Stimulated activated CD8-positive, alpha-beta memory T cell treated with anti-CD3 and anti-CD28 coated beads, Interleukin-7, amount 100 ng/mL, for 1 hour (primary cell): ENCODE measurements at regions not wholly inside any gene's neighbourhood (a gene's known extent, or its start where the extent isn't known, plus 50 kb on each side); places are given as distances from the start of the nearest gene placed in this dataset.
A peak's percentile ranks its signal among the peaks of the same experiment; 100 is the strongest.
"Not testable (repeated sequence)": the region's sequence is repeated elsewhere in the genome, so short reads cannot be mapped to it uniquely, and the experiment has no call there.

Experiments
- DNase-seq, 2 donors: peaks; one replicate each; pipeline ENCODE4 v3.0.0-alpha.2; 2020; ENCODE audit warnings: low read depth in 2 of 2

GRCh38 chr12:89227774-89228173 is 124.5 kb downstream of the DUSP6 start:
- DNase-seq: no peak

DNA sequence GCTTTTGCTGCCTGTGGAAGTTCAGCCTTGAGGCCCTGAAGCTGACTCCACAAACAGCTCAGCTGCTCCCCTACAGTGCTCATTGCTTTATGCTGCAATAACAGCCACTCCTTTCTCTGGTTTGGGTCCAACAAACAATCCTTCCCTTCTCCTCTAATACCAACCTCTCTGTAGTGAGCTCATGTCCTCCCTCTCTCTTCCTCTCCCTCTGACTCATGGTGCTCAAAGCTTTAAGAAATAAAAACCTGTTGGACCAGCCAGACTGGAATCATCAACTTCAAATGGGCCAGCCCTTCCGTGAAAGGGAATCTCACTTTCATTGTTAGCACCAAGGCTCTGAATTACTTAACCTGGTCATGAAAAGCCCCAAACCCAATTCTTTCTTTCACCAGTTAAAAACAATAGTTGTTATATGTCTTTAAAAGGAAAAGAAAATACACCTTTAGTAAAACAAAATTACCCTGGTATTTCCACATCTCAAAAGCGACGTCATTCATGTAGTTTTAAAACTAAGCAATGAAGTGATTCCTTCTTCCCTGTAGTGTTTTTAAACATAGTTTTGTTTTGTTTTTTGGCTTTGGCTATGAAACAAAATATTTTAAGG is 126.4 kb downstream of the DUSP6 start:
- DNase-seq: no peak

GRCh38 chr12:89225401-89225800 is 126.9 kb downstream of the DUSP6 start:
- peak; percentile 33 to 41 for DNase-seq

GRCh38 chr12:89222580-89222979 is 129.7 kb downstream of the DUSP6 start:
- not testable (repeated sequence) for DNase-seq

DNA sequence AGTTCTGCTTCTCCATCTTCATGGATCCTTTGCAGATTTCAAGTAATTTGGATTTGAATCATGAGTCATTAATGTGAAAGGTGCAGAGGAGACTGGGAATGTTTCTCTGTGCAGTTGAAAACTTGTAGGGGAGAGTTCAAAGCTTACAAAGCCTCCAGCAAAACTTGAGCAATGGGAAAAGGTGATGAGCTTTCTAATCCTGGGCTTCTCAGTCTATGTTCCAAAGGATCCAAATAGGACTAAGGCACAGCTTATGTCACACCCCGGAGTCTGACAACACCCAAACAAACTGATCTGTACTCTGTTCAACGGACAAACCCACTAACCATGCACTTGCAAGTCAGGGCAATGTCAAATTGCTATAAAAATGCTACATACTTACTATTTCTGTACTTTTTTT is 134.8 kb downstream of the DUSP6 start:
- no peak for DNase-seq

DNA sequence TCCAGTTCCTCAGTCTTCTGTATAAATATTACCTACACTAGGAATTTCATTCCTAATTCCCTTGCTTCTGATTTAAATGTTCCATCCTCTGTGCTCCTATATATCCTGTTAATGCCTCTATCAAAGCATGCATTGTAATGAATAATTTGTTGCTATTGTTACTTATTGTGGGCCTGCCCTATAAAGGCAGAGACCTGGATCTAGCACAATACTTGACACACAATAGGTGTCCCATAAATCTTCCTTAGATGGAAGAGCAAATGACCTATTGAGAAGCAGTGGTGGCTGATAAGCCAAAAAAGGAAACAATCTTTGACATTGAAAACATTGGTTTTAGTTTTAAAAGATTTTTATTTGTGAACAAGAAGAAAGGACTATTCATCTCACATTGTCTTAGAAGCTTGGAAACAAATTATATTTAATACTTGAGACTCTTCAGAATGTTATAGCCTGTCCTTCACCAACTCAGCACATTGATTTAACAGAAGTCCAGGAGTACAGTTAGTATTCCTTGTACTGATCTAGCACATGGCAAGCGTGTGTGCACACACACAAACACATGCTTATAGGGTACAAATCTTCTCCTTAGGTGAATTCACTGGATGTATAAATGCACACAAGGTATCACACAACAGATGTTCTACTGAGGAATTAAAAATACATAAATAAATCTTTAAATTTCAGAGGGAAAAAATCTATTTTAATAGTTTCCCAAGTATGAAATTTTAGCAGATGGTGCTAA is 135.9 kb downstream of the DUSP6 start:
- DNase-seq: no peak

DNA sequence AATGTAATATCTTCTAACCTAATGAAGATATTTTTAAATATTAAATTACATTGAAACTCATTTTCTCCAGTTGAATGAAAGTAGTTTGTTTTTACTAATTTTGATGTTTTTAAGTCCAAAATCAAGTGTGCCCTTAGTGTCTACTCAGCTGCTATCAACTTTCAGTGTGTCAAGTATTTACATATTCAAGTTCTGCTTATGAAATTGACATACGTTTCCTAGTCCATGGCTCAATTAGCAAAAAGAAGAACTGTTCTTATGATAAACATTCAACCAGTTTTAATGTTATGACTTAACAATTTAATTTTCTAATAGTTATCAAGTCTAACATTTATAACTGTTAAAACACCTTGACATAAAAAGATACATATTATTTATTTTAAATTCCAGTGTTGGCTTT is 137.1 kb downstream of the DUSP6 start:
- no peak for DNase-seq

GRCh38 chr12:89213747-89214146 is 138.6 kb downstream of the DUSP6 start:
- DNase-seq: no peak

GRCh38 chr12:89213139-89213538 is 139.2 kb downstream of the DUSP6 start:
- DNase-seq: no peak

- no peak for DNase-seq
Measured at GRCh38 chr12:89212339-89212771, 139.9 kb downstream of the DUSP6 start.

- no peak for DNase-seq
Measured at GRCh38 chr12:89211456-89211855, 140.8 kb downstream of the DUSP6 start.

GRCh38 chr12:89210277-89210676 is 142.0 kb downstream of the DUSP6 start:
- no peak for DNase-seq

DNA sequence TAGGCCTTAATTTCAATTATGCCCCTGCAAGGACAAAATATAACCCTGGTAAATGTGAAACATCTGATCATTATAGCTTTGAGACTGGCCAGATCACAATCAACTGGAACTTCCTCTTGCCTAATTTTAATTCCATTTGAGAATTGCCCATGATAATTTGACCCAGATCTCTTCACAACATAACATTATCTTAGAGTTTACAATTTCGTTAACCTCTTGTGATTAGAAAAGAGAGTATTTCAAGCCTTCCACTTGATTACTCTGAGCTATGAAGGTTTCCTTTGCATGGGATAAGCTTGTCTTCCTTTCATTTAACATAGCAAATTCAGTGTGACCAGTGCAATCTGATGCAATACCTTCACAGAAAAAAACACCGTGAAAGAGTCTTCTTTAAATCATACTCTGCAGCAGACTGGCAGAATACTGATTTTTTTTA is 143.6 kb downstream of the DUSP6 start:
- no peak for DNase-seq

DNA sequence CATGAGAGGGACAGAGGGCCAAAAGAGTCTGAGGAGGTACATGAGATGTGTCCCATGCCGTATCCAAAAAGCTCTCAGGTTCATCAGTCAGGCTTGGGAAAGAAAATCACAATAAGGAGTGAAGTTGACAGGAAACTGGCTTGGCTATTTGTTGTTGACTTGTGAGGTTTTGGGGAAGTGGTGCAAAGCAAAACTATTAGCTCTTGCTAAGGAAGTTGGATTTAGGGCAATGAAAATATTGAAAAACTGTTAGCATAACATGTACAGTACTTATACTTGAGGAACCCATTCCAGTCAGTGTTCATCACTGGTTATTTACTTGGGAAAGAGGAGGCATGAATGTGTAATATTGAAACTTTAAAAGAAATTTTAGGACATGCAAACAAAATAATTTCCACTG is 145.9 kb downstream of the DUSP6 start:
- no peak for DNase-seq

GRCh38 chr12:89205517-89205916 is 146.8 kb downstream of the DUSP6 start:
- DNase-seq: no peak

- DNase-seq: no peak
Measured at GRCh38 chr12:89203144-89203543, 149.2 kb downstream of the DUSP6 start.

- no peak for DNase-seq
Measured at GRCh38 chr12:89200217-89200616, 152.1 kb downstream of the DUSP6 start.

GRCh38 chr12:89195470-89195869 is 156.8 kb downstream of the DUSP6 start:
- no peak for DNase-seq

DNA sequence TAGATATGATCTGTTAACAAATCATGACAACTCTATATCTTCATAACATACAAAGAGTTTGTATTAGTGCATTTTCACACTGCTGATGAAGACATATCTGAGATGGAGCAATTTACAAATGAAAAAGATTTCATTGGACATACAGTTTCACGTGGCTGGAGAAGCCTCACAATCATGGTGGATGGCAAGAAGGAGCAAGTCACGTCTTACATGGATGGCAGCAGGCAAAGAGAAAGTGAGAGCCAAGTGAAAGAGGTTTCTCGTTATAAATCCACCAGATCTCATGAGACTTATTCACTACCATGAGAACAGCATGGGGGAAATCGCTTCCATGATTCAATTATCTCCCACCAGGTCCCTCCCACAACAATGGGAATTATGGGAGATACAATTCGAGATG is 157.6 kb downstream of the DUSP6 start:
- no peak for DNase-seq

DNA sequence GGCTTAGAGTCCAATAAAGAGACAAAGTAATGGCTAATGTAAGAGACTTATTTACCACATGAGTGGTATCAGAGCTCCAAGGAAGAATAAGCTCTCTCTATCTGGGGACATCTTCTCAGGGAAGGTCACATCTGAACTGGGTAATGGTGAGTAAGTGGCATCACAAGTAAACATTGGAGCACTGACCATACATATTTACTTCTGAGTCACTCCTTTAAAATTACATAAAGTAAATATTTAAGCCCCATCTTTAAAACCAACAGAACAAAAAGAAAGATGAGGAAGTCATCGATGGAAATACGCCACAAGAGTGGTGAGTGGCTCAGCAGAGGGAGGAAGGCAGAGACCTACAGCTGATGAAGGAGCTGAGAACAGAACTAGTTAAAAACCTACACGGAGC is 159.9 kb downstream of the DUSP6 start:
- no peak for DNase-seq

- DNase-seq: not testable (repeated sequence)
Measured at GRCh38 chr12:89191597-89191996, 160.7 kb downstream of the DUSP6 start.

DNA sequence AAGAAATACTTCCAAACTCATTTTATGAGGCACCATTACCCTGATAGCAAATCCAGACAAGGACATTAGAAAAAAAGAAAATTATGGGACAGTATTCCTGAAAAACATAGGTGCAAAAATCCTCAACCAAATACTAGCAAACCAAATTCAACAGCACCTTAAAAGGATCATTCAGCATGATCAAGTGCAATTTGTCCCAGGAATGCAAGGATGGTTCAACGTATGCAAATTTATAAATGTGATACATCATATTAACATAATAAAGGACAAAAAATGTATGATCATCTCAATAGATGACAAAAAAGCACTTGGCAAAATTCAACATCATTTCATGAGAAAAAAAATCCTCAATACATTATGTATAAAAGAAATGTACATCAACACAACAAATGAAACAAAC is 162.9 kb downstream of the DUSP6 start:
- no peak for DNase-seq

DNA sequence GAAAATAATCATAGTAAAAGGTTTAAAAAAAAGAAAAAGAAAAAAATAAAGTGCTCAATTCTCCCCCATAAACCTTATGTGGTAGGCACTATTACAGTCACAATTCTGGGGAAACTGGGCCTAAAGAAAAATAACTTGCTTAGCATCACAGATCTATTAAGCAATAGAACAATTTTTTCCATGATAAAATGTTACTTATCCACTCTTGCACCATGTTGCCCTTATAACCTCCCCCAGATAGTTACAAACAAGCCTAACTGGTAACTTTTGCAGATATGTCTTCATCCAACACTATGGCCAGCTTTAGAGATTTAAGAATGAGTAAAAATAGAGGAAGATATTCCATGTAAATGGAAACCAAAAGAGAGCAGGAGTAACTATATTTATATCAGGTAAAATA is 164.8 kb downstream of the DUSP6 start:
- DNase-seq: no peak

GRCh38 chr12:89185889-89186288 is 166.4 kb downstream of the DUSP6 start:
- DNase-seq: no peak
